ENCODE measurements at regions not wholly inside any gene's neighbourhood (a gene's known extent, or its start where the extent isn't known, plus 50 kb on each side); places are given as distances from the start of the nearest gene placed in this dataset.

DNA sequence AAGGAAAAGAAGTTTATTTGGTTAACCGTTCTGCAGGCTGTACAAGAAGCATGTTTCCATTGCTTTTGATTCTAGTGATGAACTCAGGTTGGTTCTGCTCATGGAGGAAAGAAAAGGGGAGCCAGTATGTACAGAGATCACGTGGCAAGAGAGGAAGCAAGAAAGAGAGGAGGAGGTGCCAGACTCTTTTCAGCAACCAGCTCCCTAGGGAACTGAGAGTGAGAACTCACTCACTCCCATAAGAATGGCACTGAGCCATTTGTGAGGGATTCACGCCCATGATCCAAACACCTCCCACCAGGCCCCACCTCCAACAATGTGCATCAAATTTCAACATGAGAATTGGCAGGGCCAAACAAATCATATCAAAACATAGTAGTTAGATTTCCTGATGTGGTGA, 649.1 kb downstream of the EPM2A start:
- TF ChIP-seq, protein P1, sequence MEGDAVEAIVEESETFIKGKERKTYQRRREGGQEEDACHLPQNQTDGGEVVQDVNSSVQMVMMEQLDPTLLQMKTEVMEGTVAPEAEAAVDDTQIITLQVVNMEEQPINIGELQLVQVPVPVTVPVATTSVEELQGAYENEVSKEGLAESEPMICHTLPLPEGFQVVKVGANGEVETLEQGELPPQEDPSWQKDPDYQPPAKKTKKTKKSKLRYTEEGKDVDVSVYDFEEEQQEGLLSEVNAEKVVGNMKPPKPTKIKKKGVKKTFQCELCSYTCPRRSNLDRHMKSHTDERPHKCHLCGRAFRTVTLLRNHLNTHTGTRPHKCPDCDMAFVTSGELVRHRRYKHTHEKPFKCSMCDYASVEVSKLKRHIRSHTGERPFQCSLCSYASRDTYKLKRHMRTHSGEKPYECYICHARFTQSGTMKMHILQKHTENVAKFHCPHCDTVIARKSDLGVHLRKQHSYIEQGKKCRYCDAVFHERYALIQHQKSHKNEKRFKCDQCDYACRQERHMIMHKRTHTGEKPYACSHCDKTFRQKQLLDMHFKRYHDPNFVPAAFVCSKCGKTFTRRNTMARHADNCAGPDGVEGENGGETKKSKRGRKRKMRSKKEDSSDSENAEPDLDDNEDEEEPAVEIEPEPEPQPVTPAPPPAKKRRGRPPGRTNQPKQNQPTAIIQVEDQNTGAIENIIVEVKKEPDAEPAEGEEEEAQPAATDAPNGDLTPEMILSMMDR (IDR thresholded peaks at IDR 0.05): no peak
- no peaks in the 10 kb centered on the region for H3K4me1 ChIP-seq
- no peak overlapping the region for H3K9ac ChIP-seq (ENCODE audit: low read depth in 2 of 2, low read length in 2 of 2)
- H3K27me3 ChIP-seq: no peaks in the 10 kb centered on the region
- H3K36me3 ChIP-seq: no peaks in the 10 kb centered on the region
- no peaks in the 10 kb centered on the region for H3K9me3 ChIP-seq
- DNase-seq: no peak
- no peak overlapping the region for H3K4me3 ChIP-seq
- no peak overlapping the region for H3K27ac ChIP-seq
- intact Hi-C loops (cut with DNase I): no loop called here

DNA sequence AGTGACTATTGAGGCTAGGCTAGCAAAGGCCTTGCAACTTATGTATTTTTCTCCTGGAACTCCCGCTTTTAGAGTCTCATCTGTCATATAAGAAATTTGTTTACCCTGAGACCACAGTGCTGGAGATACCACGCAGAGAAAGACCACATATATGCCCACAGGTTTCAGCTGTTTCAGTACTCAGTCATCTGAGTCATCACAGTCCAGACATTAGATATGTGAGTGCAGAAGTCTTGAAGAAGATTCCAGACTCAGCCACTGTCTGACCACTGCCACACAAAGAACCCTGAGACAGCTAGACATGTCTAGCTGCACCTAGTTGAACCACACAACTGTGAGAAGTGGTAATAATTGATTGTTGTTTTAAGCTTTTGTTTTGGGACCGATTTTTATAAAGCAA, 648.3 kb downstream of the EPM2A start:
- no peaks in the 10 kb centered on the region for H3K4me1 ChIP-seq
- TF ChIP-seq, protein P1 (IDR thresholded peaks at IDR 0.05): no peak
- no peaks in the 10 kb centered on the region for H3K9me3 ChIP-seq
- no peaks in the 10 kb centered on the region for H3K27me3 ChIP-seq
- no peak for DNase-seq
- intact Hi-C loops (cut with DNase I): no loop called here
- no peak overlapping the region for H3K9ac ChIP-seq (ENCODE audit: low read depth in 2 of 2, low read length in 2 of 2)
- no peak overlapping the region for H3K4me3 ChIP-seq
- no peaks in the 10 kb centered on the region for H3K36me3 ChIP-seq
- H3K27ac ChIP-seq: no peak overlapping the region

DNA sequence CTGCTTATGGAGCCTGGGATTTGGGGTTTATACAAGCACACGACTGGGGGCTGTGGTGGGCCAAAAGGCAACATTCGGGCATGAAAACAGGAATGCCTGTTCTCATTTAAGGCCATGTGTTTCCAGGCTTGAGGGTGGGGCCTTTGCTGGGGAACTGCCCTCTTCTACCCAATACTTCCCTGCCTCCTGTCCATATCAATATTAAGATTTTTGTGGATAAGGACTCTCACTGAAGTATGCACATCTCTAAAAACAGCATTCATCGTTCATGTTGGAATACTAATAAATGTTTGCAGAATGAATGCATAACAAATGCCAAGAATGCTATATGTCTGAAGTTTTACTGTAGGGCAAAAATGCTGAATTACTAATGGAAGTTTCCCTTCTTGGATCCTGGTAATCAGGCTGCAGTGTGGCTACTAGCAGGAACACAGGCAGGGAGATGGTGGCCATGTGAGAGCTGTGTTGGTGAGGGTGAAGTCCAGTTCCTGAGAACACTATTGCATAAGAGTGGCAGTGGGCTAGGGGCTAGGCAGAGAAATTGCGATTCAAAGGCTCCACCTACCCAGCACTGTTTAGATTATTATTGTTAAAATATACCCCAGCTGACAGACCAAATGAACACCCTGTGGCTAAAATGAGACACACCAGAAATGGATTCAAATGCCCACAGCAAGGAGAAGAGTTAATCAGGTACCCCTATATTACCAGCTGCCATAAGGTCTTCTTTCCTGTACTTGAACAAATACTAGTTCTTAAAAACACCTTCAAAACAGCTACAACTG, 644.3 kb downstream of the EPM2A start:
- Histone ChIP-seq H3K9me3 (no peaks in the 10 kb centered on the region), H3K27ac (no peak overlapping the region), H3K4me1 (no peaks in the 10 kb centered on the region), H3K27me3 (no peaks in the 10 kb centered on the region), H3K9ac (ENCODE audit: low read depth in 2 of 2, low read length in 2 of 2) (no peak overlapping the region), H3K36me3 (no peaks in the 10 kb centered on the region), H3K4me3 (no peak overlapping the region)
- intact Hi-C loops (cut with DNase I): no loop called here
- no peak for DNase-seq
- TF ChIP-seq, protein P1 (IDR thresholded peaks at IDR 0.05): no peak

DNA sequence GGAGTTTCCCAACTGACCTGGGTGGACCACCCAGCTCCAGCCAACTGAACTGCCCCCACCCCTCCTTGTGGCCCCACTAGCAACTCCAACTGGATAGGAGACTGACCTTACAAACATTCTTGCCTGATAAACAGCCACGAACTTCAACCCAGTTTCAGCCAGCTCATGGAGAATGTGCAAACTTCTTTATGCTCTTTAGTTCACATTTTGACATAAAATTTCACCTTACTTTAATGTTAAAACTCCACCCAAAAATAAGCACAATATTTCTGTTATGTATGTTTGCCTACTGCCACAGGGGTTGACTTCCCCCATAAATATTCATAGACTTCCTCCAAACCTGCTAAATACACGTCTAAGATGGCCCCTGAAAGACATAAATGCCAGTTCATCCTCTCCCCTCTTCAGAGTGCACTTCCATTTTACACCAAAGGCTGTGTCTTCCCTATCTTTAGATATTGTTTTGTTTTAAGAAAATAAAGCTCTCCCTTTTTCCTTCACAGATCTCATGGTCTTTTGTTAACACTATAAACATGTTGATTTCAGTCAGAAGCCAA, 643.7 kb downstream of the EPM2A start:
- Histone ChIP-seq H3K27me3 (no peaks in the 10 kb centered on the region), H3K9ac (ENCODE audit: low read depth in 2 of 2, low read length in 2 of 2) (no peak overlapping the region), H3K27ac (no peak overlapping the region), H3K36me3 (no peaks in the 10 kb centered on the region), H3K4me1 (no peaks in the 10 kb centered on the region), H3K4me3 (no peak overlapping the region), H3K9me3 (no peaks in the 10 kb centered on the region)
- TF ChIP-seq, protein P1 (IDR thresholded peaks at IDR 0.05): no peak
- no peak for DNase-seq
- intact Hi-C loops (cut with DNase I): no loop called here

DNA sequence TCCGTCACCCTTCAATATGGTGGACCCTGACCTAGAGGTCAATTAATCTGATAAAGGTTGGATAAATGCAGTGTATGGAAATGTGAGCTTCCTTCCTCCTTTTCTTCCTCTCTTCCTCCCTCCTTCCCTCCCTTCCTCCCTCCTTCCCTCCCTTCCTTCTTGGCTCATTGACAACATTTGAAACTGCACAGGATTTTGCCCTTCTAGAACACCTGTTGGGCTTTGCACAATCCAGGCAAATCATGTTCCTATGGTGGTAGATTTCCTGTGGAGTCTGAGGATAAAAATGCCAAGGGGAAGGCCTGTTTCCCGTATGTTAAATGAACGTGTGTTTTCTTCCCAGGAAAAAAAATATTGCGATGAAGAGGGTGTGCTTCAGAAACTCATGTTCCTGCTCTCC, 642.8 kb downstream of the EPM2A start:
- TF ChIP-seq, protein P1 (IDR thresholded peaks at IDR 0.05): no peak
- DNase-seq: no peak
- intact Hi-C loops (cut with DNase I): no loop called here
- H3K9ac ChIP-seq (ENCODE audit: low read depth in 2 of 2, low read length in 2 of 2): no peak overlapping the region
- no peaks in the 10 kb centered on the region for H3K9me3 ChIP-seq
- H3K27me3 ChIP-seq: no peaks in the 10 kb centered on the region
- H3K36me3 ChIP-seq: no peaks in the 10 kb centered on the region
- H3K4me3 ChIP-seq: no peak overlapping the region
- no peaks in the 10 kb centered on the region for H3K4me1 ChIP-seq
- no peak overlapping the region for H3K27ac ChIP-seq
